ENCODE measurements at regions not wholly inside any gene's neighbourhood (a gene's known extent, or its start where the extent isn't known, plus 50 kb on each side); places are given as distances from the start of the nearest gene placed in this dataset.
"Not testable (repeated sequence)": the region's sequence is repeated elsewhere in the genome, so short reads cannot be mapped to it uniquely, and the experiment has no call there.

- DNase-seq (ENCODE audit: low read depth): no peak
Measured at GRCh38 chr18:1488957-1489356, 584.3 kb downstream of the ADCYAP1 start.

DNA sequence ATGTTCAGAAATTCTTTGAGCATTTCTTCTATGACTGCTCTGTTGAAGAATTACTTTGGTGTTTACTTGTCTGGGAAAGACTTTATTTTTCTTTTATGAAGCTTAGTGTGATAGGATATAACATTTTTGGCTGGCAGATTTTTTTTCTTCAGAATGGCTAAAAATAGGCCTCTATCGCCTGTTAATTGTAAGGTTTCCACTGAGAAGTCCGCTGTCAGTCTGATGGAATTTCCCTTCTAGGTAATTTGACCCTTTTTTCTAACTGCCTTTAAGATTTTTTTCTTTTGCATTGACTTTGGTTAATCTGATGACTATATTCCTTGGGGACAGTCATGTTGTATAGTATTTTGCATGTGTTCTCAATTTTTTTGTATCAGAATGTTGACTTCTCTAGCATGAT lies 590.7 kb downstream of the ADCYAP1 start:
- DNase-seq (ENCODE audit: low read depth): no peak

GRCh38 chr18:1496096-1496495 lies 591.4 kb downstream of the ADCYAP1 start:
- no peak for DNase-seq (ENCODE audit: low read depth)

DNA sequence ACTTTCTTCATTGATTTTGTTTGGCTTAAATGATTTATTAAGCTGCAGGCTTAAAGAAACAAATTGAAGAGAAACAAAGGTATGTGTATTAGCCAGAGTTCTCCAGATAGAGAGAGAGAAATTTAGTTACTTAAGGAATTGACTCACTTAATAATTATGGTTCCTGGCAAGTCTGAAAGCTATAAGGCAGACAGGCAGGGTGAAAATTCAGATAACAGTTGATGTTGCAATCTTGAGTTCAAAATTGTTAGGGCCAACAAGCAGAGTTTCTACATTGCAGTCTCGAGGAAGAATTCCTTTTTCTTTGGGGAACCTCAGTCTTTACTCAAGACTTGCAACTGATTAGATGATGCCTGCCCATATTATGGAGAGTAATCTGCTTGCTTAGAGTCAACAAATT lies 593.5 kb downstream of the ADCYAP1 start:
- no peak for DNase-seq (ENCODE audit: low read depth)

DNA sequence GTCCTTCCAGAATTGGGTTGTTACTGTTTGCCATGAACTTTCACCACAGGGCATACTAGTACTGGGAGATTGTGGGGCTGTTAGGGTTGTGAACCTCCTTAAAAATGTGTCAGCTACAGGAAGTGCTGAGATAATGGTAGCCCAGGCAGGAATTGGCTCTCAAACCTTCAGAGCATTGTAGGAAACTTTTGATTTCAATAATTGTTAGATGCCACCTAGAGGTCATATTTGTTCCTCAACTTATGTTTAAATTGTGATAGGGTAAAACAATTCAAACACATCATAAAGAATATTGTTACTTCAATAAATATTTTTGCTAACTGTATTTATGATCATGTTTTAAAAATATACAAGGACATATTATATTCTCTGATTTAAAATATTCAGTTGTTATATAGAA lies 594.6 kb downstream of the ADCYAP1 start:
- no peak for DNase-seq (ENCODE audit: low read depth)

GRCh38 chr18:1503847-1504246 lies 599.2 kb downstream of the ADCYAP1 start:
- DNase-seq (ENCODE audit: low read depth): no peak

- DNase-seq (ENCODE audit: low read depth): no peak
Measured at GRCh38 chr18:1505856-1506255, 601.2 kb downstream of the ADCYAP1 start.

GRCh38 chr18:1510542-1511179 lies 606.0 kb downstream of the ADCYAP1 start:
- no peak for DNase-seq (ENCODE audit: low read depth)

- no peak for DNase-seq (ENCODE audit: low read depth)
Measured at GRCh38 chr18:1511619-1512311, 607.1 kb downstream of the ADCYAP1 start.

GRCh38 chr18:1513519-1513918 lies 608.8 kb downstream of the ADCYAP1 start:
- DNase-seq (ENCODE audit: low read depth): no peak

- not testable (repeated sequence) for DNase-seq (ENCODE audit: low read depth)
Measured at GRCh38 chr18:1521588-1522248, 617.0 kb downstream of the ADCYAP1 start.

- no peak for DNase-seq (ENCODE audit: low read depth)
Measured at GRCh38 chr18:1522249-1522615, 617.6 kb downstream of the ADCYAP1 start.

DNA sequence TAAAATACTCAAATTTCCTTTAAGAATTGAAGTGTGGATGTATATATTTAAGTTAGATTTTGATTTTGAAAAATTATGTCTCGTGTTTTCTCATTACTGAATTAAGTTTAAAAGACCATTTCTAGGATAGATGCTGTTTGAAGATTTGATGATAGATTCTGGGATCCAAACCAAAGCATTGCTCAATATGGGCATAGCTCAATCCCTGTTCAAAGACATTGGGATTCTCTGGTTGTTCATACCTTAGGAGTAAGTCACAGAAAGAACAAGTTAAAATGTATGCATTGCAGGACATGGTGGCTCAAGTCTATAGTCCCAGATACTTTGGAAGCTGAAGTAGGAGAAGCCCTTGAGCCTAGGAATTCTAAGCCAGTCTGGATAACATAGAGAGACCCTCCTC lies 622.3 kb downstream of the ADCYAP1 start:
- no peak for DNase-seq (ENCODE audit: low read depth)

DNA sequence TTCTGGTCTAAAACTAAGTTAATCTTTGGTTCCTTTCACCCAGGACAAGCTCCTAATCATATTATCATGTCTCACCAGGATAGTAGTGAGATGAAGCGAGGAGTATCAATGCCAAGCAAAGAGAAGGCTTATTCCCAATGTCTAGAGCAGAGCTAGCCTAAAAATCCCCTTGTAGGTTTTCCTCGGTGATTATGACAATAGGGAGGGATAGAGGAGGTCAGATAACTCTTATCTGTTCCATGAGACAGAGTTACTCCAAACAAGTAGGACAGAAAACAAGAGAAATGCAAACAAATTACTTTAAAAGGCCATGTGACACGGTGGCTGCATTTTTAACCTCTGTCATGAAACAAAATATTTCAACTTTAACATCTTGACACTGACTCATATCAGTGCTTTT lies 623.1 kb downstream of the ADCYAP1 start:
- no peak for DNase-seq (ENCODE audit: low read depth)

DNA sequence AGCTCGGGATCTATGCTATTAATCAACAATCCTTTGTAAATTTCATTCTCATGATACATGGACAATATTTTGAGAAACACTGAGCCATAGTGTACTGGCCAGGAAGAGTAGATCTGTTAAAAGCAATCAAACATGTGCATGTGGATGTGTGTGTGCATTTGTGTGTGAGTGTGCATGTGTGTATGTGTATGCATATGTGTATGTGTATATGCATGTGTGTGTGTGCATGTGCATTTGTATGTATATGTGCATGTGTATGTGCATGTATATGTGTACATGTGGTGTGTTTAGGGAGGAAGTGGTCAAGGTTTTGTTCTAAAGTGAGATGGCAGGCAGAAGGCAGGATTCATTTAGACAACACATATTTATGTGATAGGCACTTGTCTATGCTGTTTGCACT lies 623.8 kb downstream of the ADCYAP1 start:
- no peak for DNase-seq (ENCODE audit: low read depth)

DNA sequence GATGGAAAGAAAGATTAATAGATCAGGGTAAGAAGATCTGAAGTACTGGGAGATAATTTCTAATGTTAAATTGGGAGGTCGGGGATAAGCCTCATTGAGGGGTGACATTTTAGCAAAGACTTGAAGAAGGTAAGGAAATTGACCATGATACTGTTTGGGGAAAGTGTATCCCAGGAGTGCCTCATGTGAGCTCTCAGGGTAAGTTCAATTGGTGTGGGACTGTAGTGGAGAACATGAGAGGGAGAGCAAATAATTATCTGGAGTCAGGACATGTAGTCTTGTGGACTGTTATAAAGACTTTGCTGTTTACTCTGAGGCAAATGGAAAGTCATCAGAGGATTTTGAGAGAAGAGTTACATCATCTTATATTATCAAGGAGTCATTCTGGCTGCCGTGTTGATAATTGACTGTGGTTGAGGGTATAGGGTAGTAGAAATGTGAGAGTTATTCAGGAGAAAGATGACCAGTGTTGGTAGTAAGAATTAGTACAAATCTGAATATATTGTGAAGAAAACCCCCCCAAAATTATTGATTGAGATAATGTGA lies 624.4 kb downstream of the ADCYAP1 start:
- DNase-seq (ENCODE audit: low read depth): no peak

DNA sequence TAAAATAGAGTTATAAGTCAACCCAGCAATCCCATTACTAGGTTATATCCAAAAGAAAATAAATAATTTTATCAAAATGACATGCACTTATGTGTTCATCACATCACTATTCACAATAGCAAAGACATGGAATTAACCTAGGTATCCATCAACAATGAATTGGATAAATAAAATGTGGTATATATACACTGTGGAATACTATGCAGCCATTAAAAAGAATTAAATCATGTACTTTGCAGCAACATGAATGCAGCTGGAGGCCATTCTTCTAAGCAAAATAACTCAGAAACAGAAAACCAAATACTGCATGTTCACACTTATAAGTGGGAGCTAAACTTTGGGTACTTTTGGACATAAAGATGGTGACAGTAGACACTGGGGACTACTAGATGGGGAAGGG lies 626.0 kb downstream of the ADCYAP1 start:
- no peak for DNase-seq (ENCODE audit: low read depth)

DNA sequence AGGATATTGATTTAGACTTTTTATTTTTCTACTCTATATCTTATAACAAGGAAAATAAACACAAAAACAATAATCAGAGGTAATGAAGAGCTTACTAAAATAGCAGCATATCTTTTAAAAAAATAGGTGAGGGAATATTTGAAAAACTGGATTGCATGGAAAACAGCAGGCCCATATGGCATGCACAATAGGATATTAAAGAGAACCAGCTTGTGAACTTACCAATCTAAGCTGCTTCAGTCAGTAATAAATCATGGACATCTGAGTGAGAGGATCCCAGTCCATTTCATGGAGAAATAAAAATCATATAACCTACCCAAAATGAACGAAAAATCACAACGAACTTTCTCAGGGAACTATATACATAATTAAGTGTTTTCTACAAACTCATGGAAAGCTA lies 634.6 kb downstream of the ADCYAP1 start:
- no peak for DNase-seq (ENCODE audit: low read depth)

- DNase-seq (ENCODE audit: low read depth): no peak
Measured at GRCh38 chr18:1541478-1541877, 636.8 kb downstream of the ADCYAP1 start.

GRCh38 chr18:1542230-1542774 lies 637.6 kb downstream of the ADCYAP1 start:
- no peak for DNase-seq (ENCODE audit: low read depth)

DNA sequence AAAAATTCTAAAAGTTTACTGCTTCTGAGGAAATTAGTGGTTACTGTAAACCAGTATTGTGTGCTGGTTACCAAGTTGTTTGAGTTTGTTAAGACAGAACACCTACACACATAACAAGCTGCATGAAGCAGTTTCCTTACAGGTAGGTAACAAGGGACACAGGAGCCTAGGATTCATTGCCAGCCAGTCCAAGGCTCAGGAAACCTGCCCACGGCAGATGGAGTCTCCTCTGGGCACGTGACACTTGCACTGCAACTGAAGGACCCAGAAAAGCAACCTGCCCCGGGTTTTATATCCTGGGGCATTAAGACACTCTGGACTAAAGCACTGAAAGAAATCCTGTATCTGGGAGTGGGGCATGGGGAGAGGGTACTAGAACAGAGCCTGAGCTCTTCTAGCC lies 639.3 kb downstream of the ADCYAP1 start:
- DNase-seq (ENCODE audit: low read depth): no peak

DNA sequence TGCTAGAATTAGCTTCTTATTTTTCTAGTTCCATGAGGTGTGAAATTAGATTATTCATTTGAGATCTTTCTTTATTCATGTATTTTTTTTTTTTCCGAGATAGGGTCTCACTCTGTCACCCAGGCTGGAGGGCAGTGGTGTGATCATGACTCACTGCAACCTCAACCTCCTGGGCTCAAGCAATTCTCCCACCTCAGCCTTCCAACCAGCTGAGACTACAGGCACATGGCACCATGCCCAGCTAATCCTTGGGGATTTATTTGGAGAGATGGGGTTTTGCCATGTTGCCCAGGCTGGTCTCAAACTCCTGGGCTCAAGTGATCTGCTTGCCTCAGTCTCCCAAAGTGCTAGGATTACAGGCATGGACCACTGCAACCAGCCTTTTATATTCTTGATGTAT lies 653.0 kb downstream of the ADCYAP1 start:
- DNase-seq (ENCODE audit: low read depth): not testable (repeated sequence)

GRCh38 chr18:1559563-1559962 lies 654.9 kb downstream of the ADCYAP1 start:
- DNase-seq (ENCODE audit: low read depth): no peak

Data from stromal cell of bone marrow (primary cell).